ENCODE measurements at regions not wholly inside any gene's neighbourhood (a gene's known extent, or its start where the extent isn't known, plus 50 kb on each side); places are given as distances from the start of the nearest gene placed in this dataset.
"Not testable (repeated sequence)": the region's sequence is repeated elsewhere in the genome, so short reads cannot be mapped to it uniquely, and the experiment has no call there.

DNA sequence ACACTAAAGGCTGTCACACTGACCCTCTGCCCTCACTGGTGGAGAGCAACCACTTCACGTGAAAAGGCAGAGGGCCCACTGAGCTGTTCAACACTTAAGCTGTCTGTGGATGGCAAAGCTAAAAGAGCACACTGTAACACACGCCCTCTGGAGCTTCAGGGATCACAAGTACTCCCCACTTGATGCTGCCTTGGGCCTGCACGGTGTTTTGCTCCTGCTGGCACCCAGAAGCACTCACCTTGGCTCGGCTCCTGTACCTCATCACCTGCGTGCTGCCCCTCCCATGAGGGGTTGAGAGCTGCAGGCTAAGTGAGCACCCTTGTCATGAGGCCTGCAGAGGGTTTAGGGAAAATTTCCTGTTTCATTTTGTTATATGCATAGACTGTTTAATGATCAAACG, 96.0 kb downstream of the PROP1 start:
- TF ChIP-seq, protein P1, sequence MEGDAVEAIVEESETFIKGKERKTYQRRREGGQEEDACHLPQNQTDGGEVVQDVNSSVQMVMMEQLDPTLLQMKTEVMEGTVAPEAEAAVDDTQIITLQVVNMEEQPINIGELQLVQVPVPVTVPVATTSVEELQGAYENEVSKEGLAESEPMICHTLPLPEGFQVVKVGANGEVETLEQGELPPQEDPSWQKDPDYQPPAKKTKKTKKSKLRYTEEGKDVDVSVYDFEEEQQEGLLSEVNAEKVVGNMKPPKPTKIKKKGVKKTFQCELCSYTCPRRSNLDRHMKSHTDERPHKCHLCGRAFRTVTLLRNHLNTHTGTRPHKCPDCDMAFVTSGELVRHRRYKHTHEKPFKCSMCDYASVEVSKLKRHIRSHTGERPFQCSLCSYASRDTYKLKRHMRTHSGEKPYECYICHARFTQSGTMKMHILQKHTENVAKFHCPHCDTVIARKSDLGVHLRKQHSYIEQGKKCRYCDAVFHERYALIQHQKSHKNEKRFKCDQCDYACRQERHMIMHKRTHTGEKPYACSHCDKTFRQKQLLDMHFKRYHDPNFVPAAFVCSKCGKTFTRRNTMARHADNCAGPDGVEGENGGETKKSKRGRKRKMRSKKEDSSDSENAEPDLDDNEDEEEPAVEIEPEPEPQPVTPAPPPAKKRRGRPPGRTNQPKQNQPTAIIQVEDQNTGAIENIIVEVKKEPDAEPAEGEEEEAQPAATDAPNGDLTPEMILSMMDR (IDR thresholded peaks at IDR 0.05; ENCODE audit: low read depth, low read length, missing input control) = not testable (repeated sequence)
- TF ChIP-seq GABPA (IDR thresholded peaks at IDR 0.05 in 1 of 2, conservative IDR thresholded peaks at IDR 0.05 in 1 of 2); SP1 (IDR thresholded peaks at IDR 0.05); YY1 (IDR thresholded peaks at IDR 0.05); FOXA2 (IDR thresholded peaks at IDR 0.05): not testable (repeated sequence)
- TF ChIP-seq, protein P2, sequence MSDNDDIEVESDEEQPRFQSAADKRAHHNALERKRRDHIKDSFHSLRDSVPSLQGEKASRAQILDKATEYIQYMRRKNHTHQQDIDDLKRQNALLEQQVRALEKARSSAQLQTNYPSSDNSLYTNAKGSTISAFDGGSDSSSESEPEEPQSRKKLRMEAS (IDR thresholded peaks at IDR 0.05) = not testable (repeated sequence)
- TF ChIP-seq, protein P3, sequence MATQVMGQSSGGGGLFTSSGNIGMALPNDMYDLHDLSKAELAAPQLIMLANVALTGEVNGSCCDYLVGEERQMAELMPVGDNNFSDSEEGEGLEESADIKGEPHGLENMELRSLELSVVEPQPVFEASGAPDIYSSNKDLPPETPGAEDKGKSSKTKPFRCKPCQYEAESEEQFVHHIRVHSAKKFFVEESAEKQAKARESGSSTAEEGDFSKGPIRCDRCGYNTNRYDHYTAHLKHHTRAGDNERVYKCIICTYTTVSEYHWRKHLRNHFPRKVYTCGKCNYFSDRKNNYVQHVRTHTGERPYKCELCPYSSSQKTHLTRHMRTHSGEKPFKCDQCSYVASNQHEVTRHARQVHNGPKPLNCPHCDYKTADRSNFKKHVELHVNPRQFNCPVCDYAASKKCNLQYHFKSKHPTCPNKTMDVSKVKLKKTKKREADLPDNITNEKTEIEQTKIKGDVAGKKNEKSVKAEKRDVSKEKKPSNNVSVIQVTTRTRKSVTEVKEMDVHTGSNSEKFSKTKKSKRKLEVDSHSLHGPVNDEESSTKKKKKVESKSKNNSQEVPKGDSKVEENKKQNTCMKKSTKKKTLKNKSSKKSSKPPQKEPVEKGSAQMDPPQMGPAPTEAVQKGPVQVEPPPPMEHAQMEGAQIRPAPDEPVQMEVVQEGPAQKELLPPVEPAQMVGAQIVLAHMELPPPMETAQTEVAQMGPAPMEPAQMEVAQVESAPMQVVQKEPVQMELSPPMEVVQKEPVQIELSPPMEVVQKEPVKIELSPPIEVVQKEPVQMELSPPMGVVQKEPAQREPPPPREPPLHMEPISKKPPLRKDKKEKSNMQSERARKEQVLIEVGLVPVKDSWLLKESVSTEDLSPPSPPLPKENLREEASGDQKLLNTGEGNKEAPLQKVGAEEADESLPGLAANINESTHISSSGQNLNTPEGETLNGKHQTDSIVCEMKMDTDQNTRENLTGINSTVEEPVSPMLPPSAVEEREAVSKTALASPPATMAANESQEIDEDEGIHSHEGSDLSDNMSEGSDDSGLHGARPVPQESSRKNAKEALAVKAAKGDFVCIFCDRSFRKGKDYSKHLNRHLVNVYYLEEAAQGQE (IDR thresholded peaks at IDR 0.05) = not testable (repeated sequence)

Measured in liver (tissue), 3 donors.